IMR-90 (cell line): ENCODE measurements at regions not wholly inside any gene's neighbourhood (a gene's known extent, or its start where the extent isn't known, plus 50 kb on each side); places are given as distances from the start of the nearest gene placed in this dataset.

Experiments used
- ATAC-seq: fragments of 200-7000 bp; cut with Tn5 transposase; 2 replicates; pipeline ENCODE4 v1.9.1; 2020; ENCODE audit warnings: low read depth, mild to moderate bottlenecking, moderate library complexity
- BruUV-seq: library from RNA; stranded (reverse); fragments of 400-500 nt; replicated peaks from 2 replicates; lab custom pipeline; 2021; lab: Mats Ljungman, UMichigan
- CTCF ChIA-PET: fragments of 300-600 bp; formaldehyde crosslinking; extraction: SDS; loops from one replicate; lab custom pipeline; 2021; ENCODE audit warnings: antibody characterized with exemption; lab: Yijun Ruan, JAX
- POLR2A ChIA-PET: fragments of 300-600 bp; sonication (Branson Sonifier 250); formaldehyde crosslinking; loops from one replicate; lab custom pipeline; 2022; ENCODE audit warnings: antibody characterized with exemption; ENCODE audit not compliant: unreplicated experiment; lab: Charles Lee
- DNase-seq: peaks from one replicate; pipeline ENCODE4 v3.0.0; 2013
- H2AFZ ChIP-seq: replicated peaks from 2 replicates; pipeline ENCODE3; 2013; ENCODE audit warnings: low read length, mild to moderate bottlenecking; ENCODE audit not compliant: poor library complexity
- H2AK5ac ChIP-seq: 2 replicates; pipeline ENCODE4 v1.6.1; 2013; ENCODE audit warnings: low read depth, low read length, inconsistent platforms
- H2AK9ac ChIP-seq: replicated peaks from 2 replicates; pipeline ENCODE3; 2013; ENCODE audit warnings: mild to moderate bottlenecking, low read depth, low read length, moderate library complexity; ENCODE audit not compliant: poor library complexity
- H2BK120ac ChIP-seq: 2 replicates; pipeline ENCODE4 v1.6.1; 2013; ENCODE audit warnings: low read depth, low read length, inconsistent platforms
- H2BK15ac ChIP-seq: 3 replicates; pipeline ENCODE4 v1.6.1; 2013; ENCODE audit warnings: low read depth, low read length, inconsistent platforms
- H2BK20ac ChIP-seq: 2 replicates; pipeline ENCODE4 v1.6.1; 2013; ENCODE audit warnings: low read depth, mild to moderate bottlenecking, inconsistent platforms, low read length, moderate library complexity
- H2BK5ac ChIP-seq: 2 replicates; pipeline ENCODE4 v1.6.1; 2013; ENCODE audit warnings: mild to moderate bottlenecking, low read depth, low read length, inconsistent platforms; ENCODE audit not compliant: poor library complexity, severe bottlenecking
- H3K14ac ChIP-seq: replicated peaks from 2 replicates; pipeline ENCODE4 v1.6.1; 2013; ENCODE audit warnings: low read depth, low read length, inconsistent platforms
- H3K18ac ChIP-seq: 2 replicates; pipeline ENCODE4 v1.6.1; 2013; ENCODE audit warnings: low read depth, low read length, control low read depth
- H3K23ac ChIP-seq: 2 replicates; pipeline ENCODE4 v1.6.1; 2013; ENCODE audit warnings: low read depth, low read length, inconsistent platforms
- H3K27ac ChIP-seq: 2 replicates; pipeline ENCODE4 v1.5.1; 2013; ENCODE audit warnings: mild to moderate bottlenecking, control low read depth, low read length; ENCODE audit not compliant: insufficient read depth
- H3K27me3 ChIP-seq: 2 replicates; pipeline ENCODE4 v1.6.1; 2013; ENCODE audit warnings: low read length; ENCODE audit not compliant: control insufficient read depth, insufficient read depth
- H3K36me3 ChIP-seq: 2 replicates; pipeline ENCODE4 v1.6.1; 2013; ENCODE audit warnings: low read length, mixed read lengths; ENCODE audit not compliant: control insufficient read depth, insufficient read depth
- H3K4ac ChIP-seq: 2 replicates; pipeline ENCODE4 v1.6.1; 2013; ENCODE audit warnings: low read depth, low read length, inconsistent platforms
- H3K4me1 ChIP-seq: 2 replicates; pipeline ENCODE4 v1.6.1; 2013; ENCODE audit warnings: low read length, mixed read lengths; ENCODE audit not compliant: control insufficient read depth, insufficient read depth
- H3K4me2 ChIP-seq: 2 replicates; pipeline ENCODE4 v1.6.1; 2013; ENCODE audit warnings: low read depth, mild to moderate bottlenecking, control low read depth, low read length, moderate library complexity
- H3K4me3 ChIP-seq: 2 replicates; pipeline ENCODE4 v1.5.1; 2013; ENCODE audit warnings: low read depth, mild to moderate bottlenecking, control low read depth, low read length, moderate library complexity; ENCODE audit not compliant: insufficient read depth
- H3K56ac ChIP-seq: 2 replicates; pipeline ENCODE4 v1.6.1; 2013; ENCODE audit warnings: low read length, inconsistent platforms; ENCODE audit not compliant: insufficient read depth; ENCODE audit errors: extremely low read depth
- H3K79me1 ChIP-seq, 2 experiments: 2 replicates each; pipeline ENCODE4 v1.6.1; 2013; ENCODE audit warnings: low read length in 2 of 2, inconsistent platforms in 1 of 2, low read depth in 1 of 2
- H3K9ac ChIP-seq: 2 replicates; pipeline ENCODE4 v1.6.1; 2013; ENCODE audit warnings: low read depth, low read length, control low read depth
- H3K9me1 ChIP-seq: 2 replicates; pipeline ENCODE4 v1.6.1; 2013; ENCODE audit warnings: low read length, inconsistent platforms; ENCODE audit not compliant: insufficient read depth
- H3K9me3 ChIP-seq: 2 replicates; pipeline ENCODE4 v1.6.1; 2013; ENCODE audit warnings: low read length; ENCODE audit not compliant: control insufficient read depth, insufficient read depth
- H4K20me1 ChIP-seq: 2 replicates; pipeline ENCODE4 v1.6.1; 2013; ENCODE audit warnings: low read length, inconsistent platforms; ENCODE audit not compliant: insufficient read depth
- H4K5ac ChIP-seq: 2 replicates; pipeline ENCODE4 v1.6.1; 2013; ENCODE audit warnings: mild to moderate bottlenecking, low read depth, low read length, control low read depth
- H4K8ac ChIP-seq, 2 experiments: 2 replicates each; pipeline ENCODE4 v1.6.1; 2013; ENCODE audit warnings: low read depth in 2 of 2, low read length in 2 of 2, control low read depth in 1 of 2, inconsistent platforms in 1 of 2
- H4K91ac ChIP-seq: 2 replicates; pipeline ENCODE4 v1.6.1; 2013; ENCODE audit warnings: low read depth, low read length, inconsistent platforms; ENCODE audit not compliant: insufficient read depth
- CTCF ChIP-seq: conservative IDR thresholded peaks from 2 replicates; pipeline ENCODE4 v1.5.1; 2012; ENCODE audit warnings: mild to moderate bottlenecking, low read depth, low read length, improper control_type of control experiment
- RCOR1 ChIP-seq: IDR thresholded peaks from 2 replicates; pipeline ENCODE4 v1.6.1; 2012; ENCODE audit warnings: mild to moderate bottlenecking, low read length, improper control_type of control experiment; ENCODE audit not compliant: insufficient replicate concordance
- WGBS, 2 experiments: methylation state at CpG; one replicate each; pipeline versions ENCODE4 v1.1.5 to v1.1.7; 2013; ENCODE audit warnings: missing lambda C conversion rate in 2 of 2; ENCODE audit not compliant: insufficient read length in 1 of 2; ENCODE audit errors: extremely low coverage in 2 of 2; 5-methylcytosine and 5-hydroxymethylcytosine counted together
- dilution Hi-C: fragments of 300-500 bp; cut with HindIII; formaldehyde crosslinking; loops from one replicate; pipeline ENCODE4 v1.14.3; 2018; ENCODE audit warnings: low sequenced_read_pairs; ENCODE audit not compliant: unreplicated experiment
- in situ Hi-C: fragments of 300-500 bp; cut with MboI; formaldehyde crosslinking; loops from 3 replicates; pipeline ENCODE4 v1.14.3; 2019; ENCODE audit warnings: low sequenced_read_pairs, inconsistent platforms, mixed read lengths
- intact Hi-C: fragments of 100-400 bp; cut with micrococcal nuclease; formaldehyde crosslinking; loops from 2 replicates; pipeline ENCODE4 v1.10.0; 2022

- WGBS, 2 experiments = no CpG with 5 or more reads among the region's 1 CpG
- Histone ChIP-seq H3K23ac (no peak overlapping the region), H3K27ac (no peak overlapping the region), H3K79me1 (no peaks in the 10 kb centered on the region), H4K5ac (no peak overlapping the region), H3K9ac (no peak overlapping the region), H3K27me3 (peaks cover 6% of the 10 kb centered on the region), H3K4me1 (no peaks in the 10 kb centered on the region), H3K4me2 (no peak overlapping the region), H4K91ac (no peak overlapping the region), H3K56ac (no peak overlapping the region), H2BK15ac (no peak overlapping the region), H4K8ac (no peak overlapping the region), H2BK20ac (no peak overlapping the region), H3K9me3 (no peaks in the 10 kb centered on the region), H4K20me1 (no peaks in the 10 kb centered on the region), H3K9me1 (no peaks in the 10 kb centered on the region), H2AK5ac (no peak overlapping the region), H3K18ac (no peak overlapping the region), H2BK5ac (no peak overlapping the region), H3K36me3 (no peaks in the 10 kb centered on the region), H2AFZ (no peak overlapping the region), H2BK120ac (no peak overlapping the region), H2AK9ac (no peak overlapping the region), H3K14ac (no peak overlapping the region), H3K4ac (no peak overlapping the region), H3K4me3 (no peak overlapping the region)
- ATAC-seq = no peak
- dilution Hi-C loops (no loop called here), in situ Hi-C loops (no loop called here), intact Hi-C loops (no loop called here)
- BruUV-seq = no TSS peak
- no peak for DNase-seq
- no peak for TF ChIP-seq RCOR1
- TF ChIP-seq CTCF = no peak
- CTCF ChIA-PET = interaction anchor here (0.7 kb wide), 1 partner anchor 150 kb away, joined by 6 read pairs; no protein-coding TSS in a partner anchor
- POLR2A ChIA-PET = no interaction called here
These were observed 210.7 kb downstream of the MTX2 start for GRCh38 chr2:176479961-176480360.
